Activated CD4-positive, alpha-beta T cell treated with anti-CD3 and anti-CD28 coated beads, Interleukin-2, Interleukin-6, amounts not matched to agents 100 ng/mL and 50 ng/mL, durations not matched to agents 16 hours and 8 hours (primary cell): ENCODE measurements at regions not wholly inside any gene's neighbourhood (a gene's known extent, or its start where the extent isn't known, plus 50 kb on each side); places are given as distances from the start of the nearest gene placed in this dataset.

Source experiments
- DNase-seq: peaks from one replicate; pipeline ENCODE4 v3.0.0-alpha.2; 2020

DNA sequence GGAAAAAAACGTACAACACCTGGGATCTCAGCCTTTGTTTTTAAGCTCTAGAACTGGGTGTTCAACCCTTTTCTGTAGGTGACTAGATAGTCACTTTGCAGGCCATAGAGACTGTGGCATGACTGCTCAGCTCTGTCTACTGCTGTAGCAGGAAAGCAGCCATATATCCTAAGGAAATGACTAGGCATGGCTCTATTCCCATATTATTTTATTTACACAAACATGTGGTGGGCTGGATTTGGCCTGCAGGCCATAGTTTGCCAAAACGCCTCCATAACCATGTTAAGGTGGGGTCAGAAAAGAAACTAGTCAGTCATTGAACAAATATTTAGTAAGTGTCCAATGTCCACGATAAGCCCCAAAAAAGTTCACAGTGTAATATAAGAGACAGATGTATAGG lies 452.5 kb downstream of the MCTP2 start:
- no peak for DNase-seq

DNA sequence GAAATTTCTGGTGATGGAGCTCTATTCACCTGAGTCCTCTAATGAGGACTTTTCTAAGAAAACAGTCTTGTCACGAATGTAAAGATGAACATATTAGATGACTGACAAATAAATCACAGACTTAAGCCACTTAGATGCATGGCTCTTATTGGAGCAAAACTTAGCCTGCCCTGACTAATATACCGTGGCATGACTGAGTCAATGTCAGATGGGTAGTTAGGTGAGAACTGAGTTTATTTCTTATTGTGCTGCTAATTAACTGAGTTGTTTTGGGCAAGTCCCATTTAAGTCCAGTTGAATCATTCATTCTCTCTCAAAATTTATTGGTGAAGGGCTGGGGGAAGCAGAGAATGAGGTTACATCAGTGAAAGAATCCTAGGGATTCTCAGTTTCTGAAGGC lies 459.8 kb downstream of the MCTP2 start:
- DNase-seq = no peak

DNA sequence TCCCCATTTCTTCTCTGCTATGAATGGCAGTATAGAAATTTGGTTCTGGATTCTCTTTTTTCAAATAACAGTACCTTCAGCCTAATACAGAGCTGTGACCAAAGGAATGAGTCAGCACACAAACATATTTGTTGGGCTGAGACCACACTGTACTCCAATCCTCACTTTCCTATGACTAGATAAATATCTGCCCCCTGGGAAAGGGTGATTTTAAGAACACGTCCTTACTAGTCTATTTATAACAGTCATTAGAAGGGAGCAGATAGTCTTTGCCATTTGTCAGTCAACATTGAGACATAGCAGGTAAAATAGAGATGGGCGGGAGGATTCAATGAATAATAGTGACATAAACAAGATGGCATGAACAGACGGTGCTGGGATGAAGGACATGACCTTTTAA lies 461.3 kb downstream of the MCTP2 start:
- DNase-seq = no peak

DNA sequence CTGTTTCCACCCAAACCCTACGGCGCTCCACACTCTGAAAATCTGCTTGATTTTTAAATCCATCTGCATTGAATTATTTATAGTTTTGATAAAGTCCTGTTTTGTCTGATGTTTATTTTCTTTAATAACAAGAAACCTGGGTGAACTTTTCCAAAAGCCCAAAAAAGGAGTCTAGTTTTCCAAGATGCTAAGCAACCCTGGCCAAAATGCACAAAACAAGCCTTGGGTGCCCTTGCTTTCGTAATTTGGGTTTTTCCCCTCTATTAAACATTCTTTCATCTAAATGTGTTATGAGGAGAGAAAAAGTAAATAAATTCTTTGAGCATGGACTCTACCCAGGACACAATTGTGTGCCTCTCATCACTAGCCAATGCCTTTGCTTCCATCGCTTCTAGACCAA lies 468.9 kb downstream of the MCTP2 start:
- no peak for DNase-seq

DNA sequence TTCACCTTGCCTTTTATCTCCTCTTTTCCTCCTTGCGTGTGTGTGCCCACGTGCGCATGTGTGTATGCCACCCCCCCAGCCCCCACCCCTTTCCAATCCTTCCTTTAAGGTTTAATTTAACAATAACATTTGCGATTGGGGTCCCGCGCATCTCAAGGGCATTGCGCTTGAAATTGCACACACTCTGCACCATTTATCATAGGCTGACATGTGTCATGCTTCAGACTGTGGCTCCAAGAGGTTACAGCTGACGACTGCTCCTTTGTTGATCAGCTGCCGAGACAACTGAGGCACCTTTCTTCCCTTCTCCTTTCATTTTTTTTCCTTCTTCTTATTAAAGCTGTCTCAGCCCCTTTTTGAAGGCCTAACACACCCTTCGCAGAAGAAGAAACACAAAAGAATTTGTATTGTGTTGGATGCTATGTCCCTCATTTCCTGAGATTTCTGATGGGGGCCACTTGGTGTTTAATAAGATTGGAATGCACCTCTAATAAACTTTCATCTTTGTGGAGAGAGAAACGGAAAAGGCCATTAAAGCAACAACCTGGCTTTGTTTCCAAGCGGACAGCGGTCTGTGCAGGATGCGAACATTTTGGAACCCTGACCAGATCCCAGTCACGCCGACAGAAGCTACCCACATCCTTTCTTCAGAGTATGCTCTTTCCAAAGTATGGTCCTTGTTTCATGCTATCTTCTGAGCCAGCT lies 470.1 kb downstream of the MCTP2 start:
- no peak for DNase-seq

DNA sequence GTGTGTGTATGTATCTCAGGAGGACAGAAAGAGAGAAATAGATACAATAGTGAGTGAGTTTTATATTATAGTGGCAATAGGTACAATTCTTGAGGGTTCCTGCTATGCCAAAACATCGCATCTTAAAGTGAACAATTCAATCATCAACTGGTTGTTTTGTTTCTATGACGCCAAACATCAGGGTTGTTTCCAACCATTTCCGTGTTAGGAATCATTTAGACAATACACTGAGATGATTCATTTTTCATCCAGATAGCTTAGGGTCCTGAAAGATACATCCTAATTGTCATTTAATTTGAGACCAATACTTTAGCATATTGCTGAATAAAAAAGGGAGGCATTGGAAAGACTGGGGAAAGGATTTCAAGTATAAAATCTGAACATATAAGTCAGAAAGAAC lies 472.2 kb downstream of the MCTP2 start:
- no peak for DNase-seq

DNA sequence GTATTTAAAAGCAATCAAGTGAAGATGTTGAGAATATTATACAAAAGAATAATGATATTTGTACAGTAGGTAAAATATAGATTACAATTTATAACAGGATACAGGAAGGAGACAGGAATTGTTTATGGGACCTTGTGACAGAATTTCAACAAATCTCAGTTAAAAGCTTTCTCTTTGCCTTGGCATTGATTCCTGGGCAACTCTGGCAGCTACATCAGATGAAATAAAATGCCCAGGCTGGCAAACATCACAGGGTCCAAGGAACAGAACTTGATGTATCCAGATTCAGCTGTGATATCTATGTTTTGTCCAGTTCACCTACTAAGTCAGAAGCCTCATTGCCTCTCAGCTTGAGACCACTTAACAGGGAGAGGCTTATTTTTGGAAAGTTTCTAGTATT lies 473.1 kb downstream of the MCTP2 start:
- no peak for DNase-seq

DNA sequence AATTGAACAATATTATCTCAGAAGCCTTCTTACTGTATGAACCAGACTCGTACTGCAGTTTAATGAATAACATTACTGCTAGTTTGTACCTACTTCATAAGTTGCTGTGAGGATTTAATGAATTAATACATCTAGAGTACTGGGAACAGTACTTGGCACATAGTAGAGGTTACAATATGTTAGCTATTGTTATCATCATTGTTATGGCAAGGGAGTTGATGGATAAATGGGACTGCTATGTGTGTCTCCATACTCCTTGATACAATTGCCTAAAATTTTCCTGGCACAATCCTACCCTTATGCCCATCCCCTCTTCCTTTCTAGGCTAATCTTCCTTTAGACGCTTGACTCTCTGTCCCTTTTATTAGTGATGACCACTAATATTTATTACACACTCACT lies 473.6 kb downstream of the MCTP2 start:
- DNase-seq = no peak

DNA sequence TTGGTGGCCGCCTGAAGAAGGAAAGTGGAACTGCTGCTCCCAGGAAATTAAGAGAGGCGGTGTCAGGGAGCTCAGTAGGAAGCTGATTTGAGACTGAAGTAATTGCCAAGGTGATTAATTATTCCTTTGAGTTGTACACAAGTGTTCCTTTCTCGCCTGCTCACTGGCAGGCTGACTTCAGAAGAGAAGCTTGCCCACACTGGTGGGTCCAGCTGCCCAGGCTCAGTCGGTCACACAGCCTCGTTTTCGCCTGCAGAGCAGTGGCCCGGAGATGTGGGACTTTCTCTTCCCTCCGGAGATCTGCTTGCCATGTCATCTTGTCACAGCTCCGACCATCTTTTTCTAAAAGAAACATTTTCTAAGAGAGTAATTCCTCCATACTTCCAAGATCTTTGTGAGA lies 478.0 kb downstream of the MCTP2 start:
- DNase-seq = no peak

DNA sequence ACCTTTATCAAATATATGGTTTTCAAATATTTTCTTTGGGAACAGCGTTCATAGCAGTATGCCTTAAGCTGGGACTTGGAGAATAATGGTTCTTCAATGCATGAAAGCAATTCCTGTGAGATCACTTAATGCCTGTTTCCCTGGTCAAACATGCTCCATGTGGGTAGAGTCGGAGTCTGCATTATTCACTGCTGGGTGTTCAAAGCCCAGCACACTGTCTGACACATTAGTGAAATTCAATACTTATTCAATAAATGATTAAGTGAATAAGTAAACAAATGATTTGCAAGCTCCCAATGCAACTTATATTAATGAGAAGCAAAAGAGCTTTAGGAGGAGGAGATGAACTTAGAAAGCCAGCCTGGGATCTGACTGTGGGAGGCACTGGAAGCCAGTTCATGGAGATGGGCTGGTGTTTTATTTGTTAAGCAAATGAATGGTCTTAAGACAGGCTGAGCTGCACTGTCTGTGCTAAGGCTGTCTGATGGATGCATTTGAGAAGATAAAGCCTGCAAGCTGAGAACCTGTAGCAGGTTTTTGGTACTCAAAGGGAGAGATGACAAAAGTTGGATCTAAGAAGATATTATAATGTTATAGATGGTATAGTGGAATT lies 490.8 kb downstream of the MCTP2 start:
- no peak for DNase-seq

DNA sequence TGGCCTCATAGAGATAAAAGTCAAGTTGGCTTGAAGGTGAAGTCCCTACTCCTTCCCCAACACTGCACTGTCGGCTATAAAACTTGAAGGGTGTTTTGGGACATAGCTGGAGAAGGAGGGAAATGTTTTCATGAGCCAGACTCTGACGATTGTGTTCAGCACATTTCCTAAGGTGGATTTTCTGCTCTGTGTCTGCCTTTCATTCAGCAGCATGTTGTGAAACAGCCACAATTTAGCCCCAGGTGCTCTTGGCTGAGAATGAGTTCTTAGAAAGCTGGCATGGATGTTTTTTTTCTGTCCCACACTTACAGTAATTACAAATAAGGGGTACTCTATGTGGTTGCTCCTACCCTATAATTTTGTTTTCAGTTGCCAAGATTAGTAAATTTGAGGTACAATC lies 492.4 kb downstream of the MCTP2 start:
- no peak for DNase-seq

DNA sequence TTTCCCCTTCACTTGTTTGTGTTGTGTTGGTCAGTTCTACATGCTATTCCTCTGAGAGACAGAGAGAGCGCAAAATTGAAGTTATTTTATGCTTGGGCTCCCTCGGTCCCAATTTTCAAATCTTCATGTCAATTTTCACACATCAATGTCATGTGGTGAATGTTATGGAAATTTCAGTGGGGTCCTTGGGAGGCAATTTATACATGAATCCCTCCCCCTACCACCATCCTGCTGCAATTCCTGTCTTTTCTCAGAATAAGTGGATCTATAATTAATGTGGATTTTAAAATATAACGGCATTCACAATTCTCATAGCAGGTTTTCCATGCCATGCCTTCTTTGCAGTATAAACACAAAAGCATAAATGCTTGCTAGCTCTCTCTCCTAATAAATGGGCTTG lies 499.9 kb downstream of the MCTP2 start:
- DNase-seq = no peak

DNA sequence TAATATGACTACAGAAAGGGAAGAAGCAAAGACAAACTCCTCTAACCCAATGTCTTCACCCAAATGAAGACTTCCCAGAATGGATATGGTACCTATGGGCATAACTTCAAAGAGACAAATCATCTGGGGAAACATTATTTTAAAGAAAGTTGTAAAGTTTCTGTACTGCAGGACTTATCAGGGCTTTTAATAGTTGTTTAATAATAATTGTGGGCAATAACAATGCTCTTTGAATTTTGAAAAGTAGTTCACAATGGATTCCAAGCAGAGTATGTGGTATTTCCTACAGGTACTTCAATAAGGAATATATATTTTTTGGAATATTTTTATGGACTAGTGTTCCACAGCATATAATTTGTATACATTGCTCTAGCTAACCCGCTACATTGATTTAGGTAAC lies 503.1 kb downstream of the MCTP2 start:
- DNase-seq = no peak

DNA sequence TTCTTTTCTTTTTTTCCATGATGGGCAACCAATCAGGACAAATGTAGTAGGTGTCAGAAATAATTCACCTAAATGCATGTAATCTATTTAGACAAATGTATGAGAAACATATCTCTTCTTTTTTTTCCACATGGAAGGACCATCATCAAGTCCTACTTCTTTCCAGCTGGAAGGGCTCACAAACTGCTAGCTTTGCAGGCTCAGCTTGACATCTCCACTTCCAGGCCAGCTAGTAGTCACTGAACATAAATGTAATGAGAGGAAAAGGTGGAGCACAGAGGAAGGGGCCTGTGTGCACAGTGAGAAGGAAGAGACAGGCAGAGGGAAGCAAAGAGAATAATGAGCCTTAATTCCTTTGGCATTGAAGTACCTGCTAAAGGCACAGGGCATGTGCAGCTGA lies 504.9 kb downstream of the MCTP2 start:
- DNase-seq = no peak

DNA sequence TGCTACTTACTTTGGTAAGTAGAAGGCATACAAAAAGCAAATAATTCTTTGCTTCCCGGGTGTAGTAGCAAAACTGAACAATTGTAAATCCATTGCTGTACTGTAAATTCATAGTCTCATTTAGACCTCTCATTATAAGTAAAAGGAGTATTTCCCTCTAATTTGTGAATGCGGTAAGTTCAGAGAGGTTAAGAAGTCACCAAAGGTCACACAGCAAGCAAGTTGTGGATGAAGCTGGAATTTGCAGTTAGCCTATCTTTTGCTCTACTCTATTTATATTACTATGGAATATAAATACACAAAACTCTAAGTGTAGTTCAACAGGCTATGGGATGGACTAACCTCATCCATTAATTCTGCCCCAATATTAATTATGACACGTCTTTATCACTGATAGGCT lies 508.3 kb downstream of the MCTP2 start:
- no peak for DNase-seq

DNA sequence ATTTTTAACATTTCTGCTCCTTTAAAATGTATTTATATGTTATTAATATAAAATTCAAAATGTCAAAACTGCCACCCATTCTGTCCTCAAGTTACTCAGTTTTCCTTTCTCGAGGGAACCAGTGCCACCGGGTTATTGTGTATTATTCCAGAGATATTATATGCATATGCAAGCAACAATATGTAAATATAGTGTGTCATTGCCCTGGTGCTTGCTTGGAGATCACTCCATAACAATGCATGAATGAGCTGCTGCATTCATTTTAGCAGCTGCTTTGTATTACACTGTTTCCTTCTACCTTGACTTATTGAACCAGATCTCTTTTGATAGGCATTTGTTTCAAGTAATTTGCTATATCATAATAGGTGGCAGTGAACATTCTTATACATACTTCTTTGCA lies 509.1 kb downstream of the MCTP2 start:
- no peak for DNase-seq

DNA sequence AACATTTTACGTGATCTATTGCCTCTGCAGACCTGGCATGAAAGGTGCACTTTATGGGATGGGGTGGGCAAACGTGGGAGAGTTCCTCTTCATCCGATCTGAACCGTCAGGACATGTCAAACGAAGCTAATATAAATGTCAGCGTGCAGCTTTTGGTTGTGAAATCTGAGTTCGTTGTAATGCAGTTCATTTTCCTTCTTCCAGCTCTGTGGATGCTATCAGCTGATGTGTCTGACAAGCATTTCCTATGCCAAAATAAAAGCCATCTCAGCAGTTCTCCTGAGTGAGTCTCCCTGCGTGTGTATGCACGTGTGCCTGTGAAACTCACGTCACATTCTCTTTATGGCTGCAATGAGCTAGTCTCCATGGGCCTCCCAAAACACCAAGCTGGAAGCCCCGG lies 512.3 kb downstream of the MCTP2 start:
- DNase-seq = no peak

DNA sequence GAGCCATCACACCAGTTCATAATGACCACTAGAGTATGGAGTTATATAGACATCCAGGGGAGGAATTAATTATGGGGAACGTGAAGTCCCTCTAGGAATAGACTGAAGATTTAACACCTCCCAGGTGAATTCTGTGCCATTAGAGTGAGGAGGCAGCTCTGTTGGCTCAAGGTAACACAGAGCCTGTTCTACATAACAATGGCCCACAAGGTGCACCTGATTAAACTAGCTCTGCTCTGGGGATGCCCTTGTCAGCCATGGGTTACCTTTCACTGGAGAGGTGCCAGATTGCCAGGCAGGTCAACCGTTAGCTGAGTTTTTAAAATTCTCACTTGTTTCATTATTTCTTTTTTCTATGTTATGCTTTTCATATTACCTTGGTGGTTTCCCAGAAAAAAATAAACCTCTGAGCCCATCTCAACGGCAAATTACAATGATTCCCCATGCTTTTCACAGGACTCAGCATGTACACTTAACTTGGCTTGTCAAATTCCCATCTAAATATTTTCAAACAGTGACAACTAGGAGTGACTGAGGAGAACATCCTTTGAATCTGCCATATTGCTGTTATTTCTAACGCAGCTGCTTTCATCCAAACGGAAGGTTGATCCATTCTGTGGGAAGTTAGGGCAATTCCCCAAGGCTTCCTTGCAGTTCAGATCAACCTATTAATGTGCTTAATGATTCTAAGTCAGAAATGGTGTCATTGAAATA lies 512.9 kb downstream of the MCTP2 start:
- no peak for DNase-seq

DNA sequence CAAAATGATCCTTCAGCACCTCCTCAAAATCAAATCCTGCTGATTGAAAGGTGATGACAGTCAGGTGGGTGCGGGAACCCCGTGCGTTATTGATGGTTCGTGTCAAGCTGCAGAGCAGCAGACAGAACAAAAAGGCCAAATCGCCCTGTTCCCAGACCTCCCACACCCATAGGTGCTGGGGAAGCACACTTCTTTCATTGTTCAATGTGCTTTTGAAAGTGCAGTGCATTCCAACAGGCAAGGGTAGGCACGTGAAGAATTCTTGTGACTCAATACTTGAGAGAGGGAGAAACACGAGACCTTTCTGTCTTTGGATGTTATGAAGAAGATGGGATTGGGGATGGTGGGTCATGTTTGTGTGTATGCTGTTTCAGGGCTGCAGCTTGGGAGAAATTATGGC lies 514.0 kb downstream of the MCTP2 start:
- no peak for DNase-seq

DNA sequence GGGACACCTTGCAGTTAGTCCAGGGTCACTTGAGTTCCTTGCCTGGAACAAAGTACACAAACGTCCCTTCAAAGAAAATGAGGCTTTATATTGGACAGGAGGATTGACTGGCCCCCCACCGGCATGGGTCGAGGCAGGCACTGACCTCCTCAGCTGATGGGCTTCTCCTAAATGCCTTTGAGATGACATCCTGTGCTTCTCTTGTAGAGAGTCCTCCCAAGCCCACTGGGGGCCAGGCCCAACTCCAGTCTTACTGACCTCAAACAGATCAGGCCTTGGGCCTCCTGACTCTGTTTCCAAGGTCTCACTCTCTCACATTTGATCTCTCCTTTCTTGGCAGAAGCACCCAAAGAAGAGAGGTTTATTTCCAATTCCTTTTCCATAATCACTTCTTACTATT lies 516.1 kb downstream of the MCTP2 start:
- DNase-seq = no peak

DNA sequence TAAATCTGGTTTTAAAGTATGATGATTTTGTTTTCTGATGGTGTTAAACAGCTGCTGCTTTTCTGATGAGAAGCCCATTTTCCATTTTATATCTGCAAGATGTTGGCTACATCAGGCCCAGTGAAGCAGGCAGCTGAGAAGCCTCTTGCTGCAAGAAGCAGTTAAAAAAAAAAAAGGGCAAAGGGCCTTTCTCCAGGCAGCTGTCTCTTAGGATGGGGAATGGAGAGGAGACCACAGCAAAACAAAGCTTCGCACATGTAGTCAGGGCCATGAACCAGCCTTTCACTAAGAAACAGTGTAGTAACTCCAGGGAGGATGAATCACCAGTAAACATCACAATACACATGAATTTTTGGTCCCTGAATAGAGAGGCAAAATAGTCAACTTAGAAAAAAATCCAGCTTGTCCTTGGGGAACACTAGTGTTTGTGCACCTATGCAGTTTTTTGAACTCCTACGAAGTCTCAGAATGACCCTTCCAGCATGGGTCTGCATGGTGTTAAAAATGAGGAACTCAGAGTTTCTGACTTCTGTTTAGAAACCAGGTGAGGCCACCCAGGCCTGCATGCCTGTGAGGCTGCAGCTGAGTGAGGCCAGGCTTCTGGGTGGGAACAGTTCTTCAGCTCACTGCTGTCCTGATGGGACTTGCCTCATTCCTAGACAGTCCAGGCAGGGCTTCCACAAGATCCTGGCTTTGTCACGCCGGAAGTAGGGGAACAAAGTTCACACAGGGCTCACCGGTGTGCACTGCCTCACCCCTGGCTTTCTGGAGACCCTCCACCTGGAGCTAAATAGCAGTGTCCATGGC lies 518.7 kb downstream of the MCTP2 start:
- no peak for DNase-seq

DNA sequence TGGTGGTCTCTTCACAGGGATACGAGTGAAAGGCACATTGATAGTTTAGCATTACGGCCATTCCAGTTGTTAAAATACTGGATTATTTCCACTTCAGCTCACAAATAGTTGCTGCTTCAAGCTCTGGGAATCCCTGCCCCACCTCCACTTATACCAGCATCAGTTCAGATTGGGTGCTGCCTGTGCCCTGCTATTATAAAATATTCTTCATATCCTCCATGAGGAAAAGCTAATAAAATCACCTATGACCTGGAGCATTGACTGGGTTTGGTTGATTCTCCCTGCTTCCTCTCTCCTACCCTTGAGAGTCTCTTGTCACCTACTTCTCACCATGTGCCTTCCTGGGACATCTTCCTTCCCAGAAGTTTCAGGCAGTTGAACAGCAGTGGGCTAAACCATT lies 529.0 kb downstream of the MCTP2 start:
- DNase-seq = no peak

DNA sequence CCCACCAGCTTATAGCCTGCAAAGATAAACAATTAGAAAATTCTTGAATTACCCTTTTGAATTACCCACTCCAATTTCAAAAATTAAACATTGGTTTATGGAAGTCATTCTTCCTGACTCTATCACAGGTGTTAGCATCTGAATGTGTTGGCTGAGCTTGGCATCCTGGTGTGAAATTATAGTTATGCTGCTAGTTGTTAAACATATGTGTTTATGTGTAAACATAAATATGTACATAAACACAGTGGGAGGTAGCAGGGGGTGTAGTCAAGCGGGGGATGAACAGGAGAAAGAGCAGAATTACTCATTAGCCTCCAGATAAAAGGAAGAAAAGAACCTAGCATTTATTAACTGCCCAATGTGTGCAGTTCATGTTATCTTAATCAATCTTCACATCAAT lies 530.2 kb downstream of the MCTP2 start:
- no peak for DNase-seq

DNA sequence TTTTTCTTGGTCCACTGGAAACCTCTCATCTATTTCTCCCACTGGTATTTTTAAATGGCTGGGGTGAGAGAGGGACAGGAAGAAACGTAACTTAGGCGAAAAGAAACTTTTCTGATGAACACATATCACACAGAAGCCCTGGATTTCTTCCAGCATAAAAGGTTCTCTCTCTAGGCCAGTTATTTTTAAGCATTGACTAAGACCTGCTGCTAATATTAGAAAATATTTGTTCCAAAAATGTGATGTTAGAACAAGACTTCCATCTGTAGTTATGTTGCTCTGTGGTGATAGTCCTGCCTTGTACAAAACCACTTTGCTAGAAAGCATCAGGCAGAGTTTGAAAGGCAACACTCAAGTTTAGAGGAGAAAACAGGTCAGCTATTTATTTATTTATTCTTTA lies 537.7 kb downstream of the MCTP2 start:
- no peak for DNase-seq
